DMS153 treated with DMSO at 0.1 percent for 48 hours (cell line): ENCODE measurements at regions not wholly inside any gene's neighbourhood (a gene's known extent, or its start where the extent isn't known, plus 50 kb on each side); places are given as distances from the start of the nearest gene placed in this dataset.
A peak's percentile ranks its signal among the peaks of the same experiment; 100 is the strongest.
"Not testable (repeated sequence)": the region's sequence is repeated elsewhere in the genome, so short reads cannot be mapped to it uniquely, and the experiment has no call there.

Experiments used
- DNase-seq: peaks from one replicate; lab custom pipeline; 2025; ENCODE audit not compliant: unreplicated experiment; lab: John Stamatoyannopoulos, UW

DNA sequence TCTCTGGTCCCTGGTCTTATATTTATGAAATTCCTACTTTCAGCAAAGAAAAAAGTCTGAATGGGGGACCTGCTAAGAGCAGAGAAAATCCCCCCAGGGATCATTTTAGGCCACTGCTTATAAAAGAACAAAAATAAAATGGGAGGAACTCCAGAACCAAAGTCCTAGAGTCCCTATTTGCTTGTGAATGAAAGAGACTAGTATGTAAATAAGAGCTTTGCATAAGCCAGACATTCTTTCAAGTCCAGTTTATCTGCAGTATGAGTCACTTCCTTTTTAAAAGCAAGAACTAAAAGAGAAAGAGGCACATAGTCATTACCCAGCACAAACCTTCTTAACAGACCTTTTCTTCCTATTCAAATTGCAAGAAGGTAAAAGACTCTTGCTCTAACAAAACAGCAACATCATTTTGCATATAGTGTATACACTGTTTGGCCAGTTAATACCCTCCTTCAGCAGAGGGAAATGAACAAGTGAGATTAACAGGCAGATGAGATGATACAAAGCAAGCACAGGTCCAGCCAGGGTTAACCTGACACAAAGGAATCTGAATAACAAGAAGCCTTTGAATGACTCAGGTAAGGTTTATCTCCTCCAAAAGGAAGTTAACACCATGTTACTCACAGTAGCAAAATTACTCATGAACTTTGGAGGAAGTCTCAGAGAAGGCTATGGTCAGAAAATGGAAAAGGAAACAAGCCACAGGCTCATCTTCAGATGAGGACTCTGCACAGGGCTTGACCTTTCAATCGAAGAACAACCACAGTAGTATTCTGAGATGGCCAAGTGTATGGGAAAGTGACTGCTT lies 87.3 kb downstream of the PHLDA1 start:
- DNase-seq = peak; percentile 16

DNA sequence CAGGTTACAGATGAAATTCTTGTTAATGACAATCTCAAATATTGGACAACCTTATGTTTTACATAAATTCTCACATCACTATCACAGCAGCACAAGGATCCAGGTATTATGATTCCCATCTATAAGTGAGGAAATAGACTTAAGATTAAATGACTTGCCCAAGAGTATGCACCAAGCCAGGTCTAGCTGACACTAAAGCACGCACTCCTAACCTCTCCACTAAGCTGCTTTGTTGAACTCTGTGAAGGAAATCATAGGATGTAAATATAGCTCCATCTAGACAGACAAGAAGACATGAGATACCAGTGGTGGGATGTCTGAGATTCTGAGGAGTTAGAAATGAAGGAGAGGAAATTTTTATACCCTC lies 87.9 kb downstream of the PHLDA1 start:
- DNase-seq = no peak

DNA sequence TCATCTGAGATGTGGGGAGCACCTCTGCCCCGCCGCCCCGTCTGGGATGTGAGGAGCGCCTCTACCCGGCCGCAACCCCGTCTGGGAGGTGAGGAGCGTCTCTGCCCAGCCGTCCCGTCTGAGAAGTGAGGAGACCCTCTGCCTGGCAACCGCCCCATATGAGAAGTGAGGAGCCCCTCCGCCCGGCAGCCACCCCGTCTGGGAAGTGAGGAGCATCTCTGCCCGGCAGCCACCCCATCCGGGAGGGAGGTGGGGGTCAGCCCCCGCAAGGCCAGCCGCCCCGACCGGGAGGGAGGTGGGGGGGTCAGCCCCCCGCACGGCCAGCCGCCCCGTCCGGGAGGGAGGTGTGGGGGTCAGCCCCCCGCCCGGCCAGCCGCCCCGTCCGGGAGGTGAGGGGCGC lies 89.9 kb downstream of the PHLDA1 start:
- DNase-seq = not testable (repeated sequence)

DNA sequence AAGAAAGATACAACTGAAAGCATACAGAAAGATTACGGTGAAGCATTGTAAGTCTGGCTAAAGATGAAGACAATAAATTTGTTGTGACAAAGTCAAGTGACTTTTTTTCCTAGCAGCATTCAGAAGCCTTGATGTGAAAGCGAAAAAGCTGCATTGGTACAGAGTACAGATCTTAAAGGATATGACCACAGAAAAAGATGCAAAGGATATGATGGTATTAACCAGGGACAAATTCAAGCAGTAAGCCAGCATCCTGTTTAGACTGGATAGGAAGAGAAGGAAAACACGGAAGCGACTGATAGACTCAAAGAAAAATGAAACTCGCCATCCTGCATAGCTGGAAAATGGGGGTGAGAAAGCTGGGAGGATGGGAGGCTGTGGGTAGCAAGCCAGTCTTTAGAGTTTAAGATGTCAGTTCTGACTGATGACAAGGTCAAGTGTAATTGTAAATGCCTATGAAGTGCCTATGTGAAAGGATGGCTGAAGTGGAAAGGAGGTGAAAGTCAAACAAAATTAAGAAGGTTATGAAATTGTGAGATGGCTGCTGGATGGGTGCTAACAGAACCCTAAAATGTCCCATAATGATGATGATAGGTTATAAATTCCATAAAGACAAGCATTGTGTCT lies 92.4 kb downstream of the PHLDA1 start:
- DNase-seq = no peak

DNA sequence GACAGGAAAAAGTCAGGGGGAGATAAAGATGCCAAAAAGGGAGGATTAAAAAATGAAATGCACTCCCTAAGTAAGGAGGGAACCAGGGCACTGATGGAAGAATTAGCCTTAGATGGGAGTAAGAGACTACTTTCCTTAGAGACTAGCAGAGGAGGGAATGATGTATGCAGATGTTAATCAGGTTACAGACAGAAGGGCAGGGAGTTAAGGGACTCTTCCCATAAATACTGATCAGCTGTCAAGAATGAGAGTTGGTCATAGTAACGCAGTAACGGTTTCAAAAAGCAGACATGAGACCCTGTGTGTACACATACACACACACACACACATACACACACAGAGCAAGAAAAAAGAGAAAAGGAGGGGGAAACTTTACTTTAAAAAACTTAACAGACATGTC lies 93.4 kb downstream of the PHLDA1 start:
- no peak for DNase-seq

DNA sequence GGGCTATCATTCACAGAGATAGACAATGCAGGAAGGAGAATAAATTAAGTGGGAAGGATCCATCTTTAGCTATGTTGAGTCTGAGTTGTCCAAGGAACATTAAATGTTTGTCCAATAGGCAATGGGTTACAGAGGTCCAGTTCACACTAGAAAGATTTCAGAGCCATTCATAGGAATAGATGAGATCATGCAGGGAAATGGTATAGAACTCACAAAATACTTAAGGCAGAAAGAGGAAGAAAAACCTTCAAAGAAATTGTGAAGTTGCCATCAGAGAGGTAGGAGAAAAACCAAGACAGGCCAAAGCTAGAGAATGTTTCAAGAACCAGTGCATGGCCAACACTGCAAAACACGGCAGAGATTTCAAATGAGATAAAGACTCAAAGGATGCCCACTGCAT lies 94.1 kb downstream of the PHLDA1 start:
- DNase-seq = no peak

DNA sequence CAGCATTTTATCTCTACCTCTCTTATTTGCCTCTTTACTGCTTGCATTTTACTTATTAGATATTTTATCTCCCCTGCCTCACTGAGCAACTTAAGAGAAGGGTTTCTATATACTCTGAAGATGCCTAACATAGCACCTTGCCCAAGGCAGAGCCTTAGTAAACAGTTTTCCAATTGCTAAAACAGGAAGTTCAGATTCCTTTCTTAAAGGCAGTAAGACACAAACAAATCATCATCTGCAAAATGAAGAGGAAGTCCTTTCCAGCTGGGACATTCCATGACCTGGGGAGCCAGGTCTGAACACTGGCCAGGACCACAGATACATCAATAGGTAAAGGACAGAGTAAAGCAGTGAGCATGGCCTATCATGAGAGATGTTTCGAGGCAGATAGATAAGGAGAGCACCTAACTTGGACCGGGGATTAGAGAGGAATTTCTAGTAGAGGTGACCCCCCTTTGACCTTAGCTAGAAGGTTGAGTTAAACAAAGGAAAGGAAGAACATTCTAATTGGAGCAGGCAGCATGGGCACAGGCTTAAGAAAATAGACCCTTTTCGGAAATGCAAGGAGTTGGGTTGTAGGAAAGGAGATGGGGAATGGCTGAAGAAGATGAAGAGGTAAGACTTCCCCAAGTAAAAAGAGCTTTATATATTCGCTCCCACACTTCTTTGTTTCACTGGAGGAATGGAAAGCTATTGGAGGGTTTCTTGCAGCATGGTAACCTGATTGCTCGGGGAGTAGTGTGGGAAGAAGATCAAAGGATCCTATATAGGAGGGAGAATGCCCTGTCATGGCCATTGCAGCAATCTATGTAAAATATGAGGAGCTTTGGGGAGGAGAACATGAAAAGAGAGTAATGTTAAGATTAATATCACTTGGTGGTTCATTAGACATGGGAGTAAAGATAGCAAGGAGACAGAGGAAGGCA lies 94.8 kb downstream of the PHLDA1 start:
- no peak for DNase-seq

DNA sequence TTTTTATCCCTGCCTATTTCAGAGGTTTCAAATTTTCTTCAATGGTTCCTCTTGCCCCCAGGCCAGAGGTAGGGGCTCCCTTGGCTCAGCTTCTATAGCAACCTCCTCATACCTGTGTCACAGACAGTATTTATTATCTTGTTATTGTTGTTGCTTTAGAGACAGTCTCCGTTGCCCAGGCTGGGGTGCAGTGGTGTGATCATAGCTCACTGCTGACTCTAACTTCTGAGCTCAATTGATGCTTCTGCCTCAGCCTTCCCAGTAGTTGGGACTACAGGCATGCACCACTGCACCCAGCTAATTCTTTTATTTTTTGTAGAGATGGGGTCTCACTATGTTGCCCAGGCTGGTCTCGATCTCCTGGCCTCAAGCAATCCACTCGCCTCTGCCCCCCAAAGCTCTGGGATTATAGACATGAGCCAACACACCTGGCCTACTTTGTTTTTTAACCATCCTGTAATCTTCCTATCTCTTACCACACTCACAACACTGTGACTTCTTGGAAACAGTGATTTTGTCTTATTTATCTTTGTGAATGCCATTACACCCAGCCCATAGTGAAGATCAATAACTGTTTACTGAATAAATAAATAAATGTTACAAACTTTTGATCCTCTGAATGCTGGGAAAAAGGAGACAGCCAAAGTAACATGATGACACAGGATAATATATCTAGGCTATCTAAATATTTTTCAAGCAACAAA lies 95.9 kb downstream of the PHLDA1 start:
- no peak for DNase-seq

DNA sequence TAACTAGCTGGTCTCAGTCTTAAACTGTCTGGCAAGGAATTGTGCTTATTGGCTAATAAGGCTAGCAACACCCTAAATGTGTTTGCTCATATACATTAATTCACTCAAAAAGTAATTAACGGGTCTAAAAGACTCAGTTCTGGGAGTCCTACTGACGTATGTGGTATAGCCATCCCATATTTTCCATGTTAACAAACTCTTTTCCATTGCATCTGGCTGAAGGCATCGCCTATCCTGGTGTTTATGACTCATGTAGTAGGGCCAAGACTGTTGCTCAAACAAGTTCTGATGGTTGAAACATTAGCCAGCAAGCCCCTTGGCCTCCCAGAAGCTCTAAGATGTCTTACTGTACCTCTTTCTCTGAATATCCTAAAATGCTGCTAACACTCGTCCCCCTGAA lies 98.5 kb downstream of the PHLDA1 start:
- DNase-seq = no peak

DNA sequence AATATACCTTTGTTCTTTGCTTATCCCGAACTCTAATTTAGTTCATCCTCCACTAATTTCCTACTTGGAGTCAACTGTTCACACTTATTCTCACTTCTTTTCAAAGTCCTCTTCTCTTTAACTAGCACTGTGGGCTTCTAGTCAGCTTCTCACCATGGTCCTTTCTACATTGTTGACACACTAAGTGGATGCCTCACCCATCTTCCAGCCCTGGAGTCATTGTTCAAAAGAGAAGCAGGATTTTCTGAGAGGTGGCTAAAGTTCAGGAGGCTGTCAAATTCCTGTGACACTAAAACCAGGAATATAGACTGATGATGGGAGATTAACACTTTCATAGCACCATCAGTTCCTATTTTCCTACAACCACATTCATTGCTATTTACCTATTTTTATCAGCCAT lies 99.3 kb downstream of the PHLDA1 start:
- no peak for DNase-seq

DNA sequence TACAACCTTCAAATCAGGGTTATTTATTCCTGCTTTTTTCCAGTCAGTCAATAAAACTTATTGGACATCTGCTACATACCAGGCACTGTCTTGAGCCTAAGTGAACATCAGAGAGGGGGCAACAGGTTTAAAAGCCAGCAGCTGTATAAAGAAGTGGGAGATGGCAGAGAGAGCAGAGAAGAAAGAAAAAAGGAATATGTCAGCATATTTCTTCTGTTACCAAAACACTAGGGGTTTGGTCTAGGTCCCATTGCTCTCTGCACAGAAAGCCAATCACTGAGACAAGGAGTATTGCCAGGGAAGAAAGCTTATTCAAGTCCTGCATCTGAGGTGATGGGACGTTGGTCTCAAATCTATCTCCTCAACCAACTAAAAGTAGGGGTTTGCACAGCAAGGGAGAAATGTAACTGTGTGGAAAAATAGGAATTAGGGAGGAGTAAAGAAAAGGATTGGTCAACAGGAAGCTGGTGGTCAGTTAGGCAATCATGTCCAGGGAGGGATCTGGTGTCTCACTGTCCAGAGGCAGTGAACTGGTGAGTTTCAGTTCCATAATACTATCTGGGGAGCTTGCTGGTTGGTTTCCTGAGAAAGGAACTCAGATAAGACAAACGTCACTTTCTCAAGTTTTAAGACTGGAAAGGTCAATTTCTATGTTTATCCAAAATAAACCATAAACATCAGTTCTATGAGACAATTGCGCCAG lies 107.5 kb downstream of the PHLDA1 start:
- DNase-seq = no peak

DNA sequence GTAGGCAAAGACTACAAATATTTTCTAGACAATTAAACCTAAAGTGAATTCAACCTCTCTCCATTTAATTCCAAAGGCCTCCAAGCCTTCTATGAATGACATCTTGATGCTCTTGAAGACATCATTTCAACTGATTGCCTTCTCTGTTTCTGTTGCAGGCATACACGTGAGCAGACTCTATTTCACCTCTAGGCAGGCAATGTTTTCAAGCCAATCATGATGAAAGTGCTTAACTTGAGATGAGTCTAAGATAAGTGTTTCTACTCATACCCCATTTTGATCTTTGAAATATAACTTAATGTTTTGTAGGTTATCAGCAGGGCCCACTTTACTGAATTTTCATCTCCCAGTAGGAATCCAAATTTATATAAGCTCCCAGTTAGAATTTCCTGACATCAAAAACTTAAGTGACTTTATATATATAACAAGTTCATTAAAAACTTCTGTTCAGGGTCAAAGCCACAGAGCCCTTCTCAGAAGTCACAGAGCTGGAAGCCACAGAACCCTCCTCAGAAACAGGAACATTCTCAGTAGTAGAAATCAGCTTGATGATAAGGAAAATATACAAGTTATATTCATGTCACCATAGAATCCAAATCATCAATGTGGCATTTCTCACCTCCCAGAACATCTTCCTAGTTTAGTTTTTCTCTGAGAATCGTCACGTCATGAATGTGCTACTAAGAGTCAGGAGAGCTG lies 108.5 kb downstream of the PHLDA1 start:
- DNase-seq = no peak

DNA sequence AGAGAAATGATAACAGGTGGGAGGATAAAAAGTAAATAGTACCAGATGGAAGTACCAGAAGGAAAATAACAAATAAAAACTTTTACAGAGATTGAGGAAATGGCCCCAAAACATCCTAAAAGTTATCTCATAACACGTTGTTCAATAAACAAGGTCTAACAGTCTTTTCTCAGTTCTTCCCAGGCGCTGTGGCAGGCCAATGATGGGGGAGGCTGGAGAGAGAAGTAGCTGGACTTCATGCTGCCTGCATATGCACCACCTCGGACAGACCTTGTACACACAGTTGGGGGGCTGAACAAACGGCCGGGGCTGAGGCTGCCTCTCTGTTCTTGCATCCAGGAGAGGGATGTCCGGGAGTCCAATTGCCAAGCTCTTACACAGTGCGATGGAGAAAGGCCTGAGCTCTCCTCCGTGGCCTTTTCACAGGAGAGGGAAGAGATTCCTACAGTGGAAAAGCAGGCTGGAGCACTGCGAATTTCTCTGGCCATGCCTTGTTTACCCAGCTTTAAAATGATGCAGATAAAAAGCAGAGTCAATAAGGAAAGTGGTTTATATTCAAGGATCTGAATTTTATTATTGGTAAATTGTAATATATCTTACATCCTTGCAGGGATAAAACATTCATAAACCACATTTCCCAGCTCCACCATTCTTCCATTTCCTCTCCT lies 109.8 kb downstream of the PHLDA1 start:
- no peak for DNase-seq

DNA sequence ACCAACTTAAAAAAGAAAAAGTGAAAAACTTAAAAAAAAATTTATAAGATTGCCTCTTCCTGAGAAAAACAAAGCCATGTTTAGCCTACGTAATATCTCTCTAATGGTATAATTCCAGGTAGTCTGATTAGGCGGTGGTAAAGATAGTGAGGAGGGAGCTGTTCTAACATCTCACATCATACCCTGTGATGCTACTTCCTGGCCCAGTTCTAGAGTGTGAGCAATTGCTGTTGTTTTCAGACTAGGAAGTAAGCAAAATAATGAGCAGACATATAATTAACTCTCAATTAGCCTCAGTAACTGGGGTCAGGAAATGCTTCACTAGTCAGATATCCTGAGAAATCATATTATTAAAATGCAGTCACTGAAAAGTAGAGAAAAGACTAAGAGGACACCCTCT lies 113.9 kb downstream of the PHLDA1 start:
- DNase-seq = no peak

DNA sequence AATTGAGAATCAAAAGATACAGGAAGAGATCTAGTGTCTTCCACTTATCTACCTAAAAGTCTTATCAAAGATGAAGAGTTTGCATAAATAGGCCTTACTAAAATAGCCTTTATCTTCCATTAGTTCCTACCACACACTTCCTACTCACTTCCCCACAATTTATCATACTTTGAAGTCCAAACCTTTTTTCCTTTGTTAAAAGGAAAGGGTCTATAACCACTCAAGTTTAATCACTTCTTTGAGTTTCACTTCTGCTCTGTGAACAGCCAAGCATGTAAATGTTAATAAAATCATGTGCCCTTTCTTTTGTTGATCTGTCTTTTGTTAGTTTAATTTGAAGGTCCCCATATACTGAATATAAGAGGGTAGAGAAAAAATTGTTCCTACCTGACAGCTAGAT lies 114.5 kb downstream of the PHLDA1 start:
- DNase-seq = no peak

DNA sequence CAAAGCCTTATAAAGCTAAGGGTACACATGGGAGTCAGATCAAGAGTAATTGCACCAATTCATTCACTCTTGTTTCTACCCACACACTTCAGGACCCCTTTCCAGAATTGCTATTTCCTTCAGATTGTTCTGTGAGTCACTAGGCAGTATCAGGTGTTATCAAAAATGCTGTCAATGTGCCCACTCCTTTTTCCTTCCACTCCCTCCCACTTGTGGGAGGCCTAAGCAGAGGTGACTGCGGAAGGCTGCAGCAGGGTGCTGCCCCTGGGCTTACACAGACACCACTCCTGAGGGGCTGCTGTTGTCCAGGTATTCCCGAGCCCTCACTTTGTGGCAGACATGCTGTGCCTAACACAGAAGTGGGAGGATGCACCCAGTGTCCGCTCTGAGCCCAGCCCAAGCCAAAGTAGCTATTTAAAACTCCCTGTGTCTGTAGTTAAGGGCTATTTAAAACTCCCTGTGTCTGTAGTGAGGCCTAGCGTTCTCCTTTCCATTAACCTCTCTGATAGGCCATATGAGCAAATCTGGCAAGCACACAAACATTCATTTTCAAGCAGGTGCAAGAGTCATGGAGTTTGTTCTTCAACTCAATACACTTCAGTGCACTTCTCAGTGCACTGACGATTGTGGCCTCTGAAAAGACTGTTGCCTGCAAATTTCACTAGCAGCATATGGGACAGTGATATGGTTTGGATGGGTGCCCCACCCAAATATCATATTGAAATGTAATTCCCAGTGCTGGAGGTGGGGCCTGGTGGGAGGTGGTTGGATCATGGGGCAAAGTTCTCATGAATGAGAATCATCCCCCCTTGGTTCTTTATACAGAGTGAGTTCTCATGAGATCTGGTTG lies 117.8 kb downstream of the PHLDA1 start:
- no peak for DNase-seq

DNA sequence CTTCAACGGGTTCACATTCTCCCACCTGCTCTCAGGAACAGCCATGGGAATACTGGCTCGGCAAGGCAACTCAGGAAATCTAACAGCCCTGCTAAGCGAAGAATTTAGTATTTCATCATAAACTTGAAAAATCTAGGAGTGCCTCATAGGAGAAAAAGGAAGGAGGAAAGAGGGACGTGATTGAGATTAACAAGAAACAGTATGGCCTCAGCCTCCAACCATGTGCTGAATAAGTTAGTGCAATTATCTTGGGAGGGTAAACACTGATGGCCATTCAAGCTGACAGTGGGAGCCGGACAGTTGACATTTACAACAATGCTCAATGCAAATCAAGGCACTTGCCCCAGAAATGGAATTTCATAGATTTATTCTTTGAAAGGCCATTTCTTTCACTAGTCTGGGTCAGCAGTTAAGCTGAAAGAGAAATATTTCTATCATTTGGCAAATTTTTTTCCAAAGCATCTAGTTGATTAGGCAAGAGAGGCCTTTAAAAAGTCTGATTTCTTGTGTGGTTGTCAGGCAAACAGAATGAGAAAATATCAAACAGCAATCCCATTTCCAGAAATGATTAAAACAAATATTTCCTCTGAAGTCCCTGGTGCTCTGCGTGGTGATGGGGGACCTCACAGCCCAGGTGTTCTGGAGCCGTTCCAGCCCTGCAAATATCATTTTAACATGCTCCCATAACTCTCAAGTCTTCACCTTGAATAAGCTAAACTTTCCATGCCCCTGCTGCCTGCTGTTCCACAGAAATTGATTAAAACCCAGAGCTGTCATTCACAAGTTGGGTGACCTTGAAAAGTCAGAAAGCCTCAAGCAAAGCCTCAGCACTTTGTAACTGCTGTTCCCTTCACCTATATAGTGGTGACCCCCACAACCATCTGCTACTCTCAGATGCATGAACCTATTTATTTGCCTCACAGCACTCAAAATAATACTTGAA lies 121.6 kb downstream of the PHLDA1 start:
- DNase-seq = no peak
